Astrocyte of the spinal cord (primary cell): ENCODE measurements at regions not wholly inside any gene's neighbourhood (a gene's known extent, or its start where the extent isn't known, plus 50 kb on each side); places are given as distances from the start of the nearest gene placed in this dataset.

ENCODE experiments used
- DNase-seq: peaks from one replicate; pipeline ENCODE4 v3.0.0; 2011; ENCODE audit warnings: low read depth, low spot score
- H3K4me3 ChIP-seq: 2 replicates; pipeline ENCODE4 v1.5.1; 2011; ENCODE audit warnings: low read depth, mild to moderate bottlenecking, low read length, moderate library complexity
- in situ Hi-C: cut with HindIII; loops from 2 replicates; pipeline ENCODE4 v1.10.0; 2017; ENCODE audit warnings: low sequenced_read_pairs
- TF ChIP-seq, protein P1 (sequence below): IDR thresholded peaks from 2 replicates; pipeline ENCODE4 v1.5.1; 2012; ENCODE audit warnings: low read depth, mild to moderate bottlenecking, low read length, inconsistent platforms

DNA sequence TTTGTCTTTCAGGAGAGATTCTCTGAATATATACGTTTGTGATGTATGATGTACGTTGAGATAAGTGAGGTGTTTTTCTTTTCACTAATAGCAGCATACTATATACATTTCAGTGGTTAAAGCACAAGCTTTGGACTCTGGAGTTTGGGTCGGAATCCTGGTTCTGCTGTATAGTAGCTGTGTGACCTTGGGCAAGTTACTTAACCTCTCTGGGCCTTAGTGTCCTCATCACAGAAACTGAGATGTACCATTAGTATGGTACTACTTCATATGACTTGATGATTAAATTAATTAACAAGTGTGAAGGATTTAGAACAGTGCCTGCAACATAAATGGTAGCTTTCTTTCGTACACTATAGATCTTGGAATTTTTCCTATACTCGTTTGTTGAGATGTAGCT lies 258.7 kb downstream of the CDCA7 start:
- in situ Hi-C loops = no loop called here
- no peak overlapping the region for H3K4me3 ChIP-seq
- no peak for DNase-seq
- TF ChIP-seq, protein P1, sequence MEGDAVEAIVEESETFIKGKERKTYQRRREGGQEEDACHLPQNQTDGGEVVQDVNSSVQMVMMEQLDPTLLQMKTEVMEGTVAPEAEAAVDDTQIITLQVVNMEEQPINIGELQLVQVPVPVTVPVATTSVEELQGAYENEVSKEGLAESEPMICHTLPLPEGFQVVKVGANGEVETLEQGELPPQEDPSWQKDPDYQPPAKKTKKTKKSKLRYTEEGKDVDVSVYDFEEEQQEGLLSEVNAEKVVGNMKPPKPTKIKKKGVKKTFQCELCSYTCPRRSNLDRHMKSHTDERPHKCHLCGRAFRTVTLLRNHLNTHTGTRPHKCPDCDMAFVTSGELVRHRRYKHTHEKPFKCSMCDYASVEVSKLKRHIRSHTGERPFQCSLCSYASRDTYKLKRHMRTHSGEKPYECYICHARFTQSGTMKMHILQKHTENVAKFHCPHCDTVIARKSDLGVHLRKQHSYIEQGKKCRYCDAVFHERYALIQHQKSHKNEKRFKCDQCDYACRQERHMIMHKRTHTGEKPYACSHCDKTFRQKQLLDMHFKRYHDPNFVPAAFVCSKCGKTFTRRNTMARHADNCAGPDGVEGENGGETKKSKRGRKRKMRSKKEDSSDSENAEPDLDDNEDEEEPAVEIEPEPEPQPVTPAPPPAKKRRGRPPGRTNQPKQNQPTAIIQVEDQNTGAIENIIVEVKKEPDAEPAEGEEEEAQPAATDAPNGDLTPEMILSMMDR = no peak

DNA sequence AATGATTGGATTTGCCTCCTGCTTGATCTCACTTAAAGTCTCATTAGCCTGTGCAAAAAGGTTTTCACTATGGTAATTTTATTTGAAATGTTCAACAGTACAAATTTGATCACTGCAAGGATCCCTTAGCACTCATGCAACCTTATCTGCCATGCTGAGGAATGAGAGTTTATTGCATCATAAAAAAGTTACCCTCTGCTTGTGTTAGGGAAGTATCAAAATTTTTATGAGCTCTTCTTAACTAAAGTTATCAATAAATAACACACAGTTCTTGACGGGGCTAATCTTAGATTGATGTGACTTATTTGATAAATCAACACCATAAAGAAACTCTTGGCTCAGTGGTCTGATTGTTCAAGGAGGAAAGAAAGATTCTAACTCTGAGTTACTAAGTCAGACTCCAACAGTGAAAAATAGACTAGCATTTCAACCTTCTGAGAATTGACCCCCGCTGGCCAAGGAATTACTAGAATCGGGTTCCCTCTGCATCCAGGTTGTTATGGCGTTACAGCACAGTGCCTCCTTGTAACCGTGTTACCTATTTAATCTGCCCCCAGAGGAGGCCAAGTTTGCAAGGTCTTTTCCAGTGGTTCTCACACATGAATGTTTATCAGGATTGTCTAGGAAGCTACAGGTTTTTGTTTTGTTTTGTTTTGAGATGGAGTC lies 259.7 kb downstream of the CDCA7 start:
- in situ Hi-C loops = no loop called here
- TF ChIP-seq, protein P1 = no peak
- DNase-seq = no peak
- H3K4me3 ChIP-seq = no peak overlapping the region

DNA sequence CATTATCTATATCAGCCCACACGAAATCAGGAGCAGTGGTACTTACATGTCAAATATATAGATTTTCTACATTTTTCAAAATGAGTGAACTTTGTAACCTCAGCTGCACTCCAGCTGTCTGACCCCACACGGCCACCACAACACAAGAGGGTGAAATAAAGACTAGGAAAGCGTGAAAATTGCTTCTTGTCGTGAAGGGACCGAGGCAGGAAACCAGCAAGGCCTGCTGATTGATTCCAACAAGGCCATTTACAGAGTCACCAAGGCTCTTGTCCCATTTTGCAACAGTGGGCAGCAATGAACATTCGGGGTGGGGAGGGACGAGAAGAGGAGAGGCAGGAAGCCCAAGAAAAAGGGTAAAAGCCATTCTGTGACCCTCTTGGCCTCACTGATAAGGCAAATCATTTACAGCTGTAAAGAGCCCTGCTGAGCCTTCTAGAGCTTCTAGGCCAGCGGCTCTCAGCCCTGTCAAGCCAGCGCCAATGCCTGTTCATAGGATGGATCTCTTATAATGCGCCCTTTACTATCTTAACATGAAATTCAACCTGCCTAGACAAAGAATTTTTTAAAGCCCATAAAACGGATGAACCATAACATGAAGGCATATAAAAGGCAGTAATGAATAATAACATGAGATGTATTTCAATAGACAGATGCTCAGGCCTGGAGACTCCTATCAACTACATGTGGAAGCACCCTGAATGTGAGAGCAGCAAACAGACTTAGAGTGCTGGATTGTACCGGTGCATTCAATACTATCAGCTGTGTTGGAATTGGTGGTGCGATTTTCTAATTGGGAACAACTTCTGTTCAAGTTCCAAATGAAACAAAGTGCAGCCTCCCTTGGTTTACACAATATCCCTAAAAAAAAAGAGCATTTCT lies 269.0 kb downstream of the CDCA7 start:
- in situ Hi-C loops = no loop called here
- no peak overlapping the region for H3K4me3 ChIP-seq
- TF ChIP-seq, protein P1 = no peak
- no peak for DNase-seq

DNA sequence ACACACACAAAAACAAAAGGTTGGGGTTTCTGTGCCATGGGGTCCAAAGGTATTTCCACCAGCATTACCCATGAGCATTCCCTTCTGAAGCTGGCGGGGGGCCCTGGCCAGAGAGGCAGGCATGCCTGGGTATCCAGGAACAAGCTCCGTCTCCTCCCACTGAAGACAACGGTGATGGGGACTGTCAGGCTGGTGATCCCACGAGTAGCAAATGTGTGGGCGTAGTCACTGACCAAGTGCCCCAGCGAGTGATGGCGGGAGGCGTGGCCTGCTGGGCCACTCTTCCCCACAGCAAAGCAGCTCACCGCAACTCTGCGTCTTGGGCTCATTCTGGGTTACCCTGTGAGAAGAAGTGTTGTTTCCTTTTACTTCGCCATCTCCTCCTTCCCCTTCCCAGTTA lies 270.6 kb downstream of the CDCA7 start:
- DNase-seq = no peak
- TF ChIP-seq, protein P1 = no peak
- H3K4me3 ChIP-seq = no peak overlapping the region
- in situ Hi-C loops = no loop called here

DNA sequence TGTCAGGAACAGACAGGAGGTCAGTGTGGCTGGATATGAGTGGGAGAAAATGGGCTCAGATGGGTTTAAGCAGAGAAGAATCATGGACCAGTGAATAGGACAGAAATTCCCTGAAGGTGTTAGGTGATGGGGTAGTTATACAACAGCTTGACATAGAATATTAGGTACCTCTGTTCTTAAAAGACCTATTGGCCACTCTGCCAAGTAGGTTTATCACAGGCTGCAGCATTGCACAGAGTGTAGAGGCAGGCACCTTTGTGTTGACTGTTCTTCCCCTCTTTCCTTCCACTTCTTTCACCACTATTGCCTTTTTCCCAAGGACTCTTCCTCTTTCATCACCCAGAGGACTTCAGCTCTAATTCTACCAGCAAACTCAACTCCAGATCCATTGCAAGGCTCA lies 274.4 kb downstream of the CDCA7 start:
- in situ Hi-C loops = no loop called here
- no peak overlapping the region for H3K4me3 ChIP-seq
- DNase-seq = no peak
- TF ChIP-seq, protein P1 = no peak

DNA sequence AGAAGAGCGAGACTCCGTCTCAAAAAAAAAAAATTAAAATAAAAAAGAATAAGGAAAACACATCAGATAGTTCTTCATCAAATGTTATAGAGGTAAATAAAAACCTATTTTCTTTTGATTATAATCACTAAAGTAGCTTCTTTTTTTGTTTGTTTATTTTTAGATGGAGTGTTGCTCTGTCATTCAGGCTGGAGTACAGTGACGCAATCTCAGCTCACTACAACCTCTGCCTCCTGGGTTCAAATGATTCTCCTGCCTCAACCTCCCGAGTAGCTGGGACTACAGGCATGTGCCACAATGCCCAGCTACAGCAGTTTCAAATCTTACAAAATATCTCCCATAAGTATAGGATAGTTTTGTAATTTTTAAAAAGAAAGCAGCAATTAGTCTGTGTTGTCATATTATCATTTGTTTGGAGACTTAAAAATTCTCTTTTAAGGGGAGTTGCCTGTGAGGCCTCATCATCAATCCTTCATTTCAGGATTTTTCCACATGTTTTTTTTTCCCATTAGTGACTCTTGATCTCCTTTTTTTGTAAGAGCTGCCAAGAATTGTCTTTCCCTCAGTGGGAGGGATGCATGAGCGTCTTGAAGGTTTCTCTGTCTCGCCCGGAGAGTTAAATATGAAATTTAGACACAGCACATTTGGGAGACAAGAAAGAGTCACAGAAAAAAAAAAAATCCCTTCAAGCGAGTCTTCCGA lies 275.9 kb downstream of the CDCA7 start:
- TF ChIP-seq, protein P1 = no peak
- H3K4me3 ChIP-seq = no peak overlapping the region
- DNase-seq = peak; percentile 52
- in situ Hi-C loops = no loop called here
